ENCODE measurements at regions not wholly inside any gene's neighbourhood (a gene's known extent, or its start where the extent isn't known, plus 50 kb on each side); places are given as distances from the start of the nearest gene placed in this dataset.

DNA sequence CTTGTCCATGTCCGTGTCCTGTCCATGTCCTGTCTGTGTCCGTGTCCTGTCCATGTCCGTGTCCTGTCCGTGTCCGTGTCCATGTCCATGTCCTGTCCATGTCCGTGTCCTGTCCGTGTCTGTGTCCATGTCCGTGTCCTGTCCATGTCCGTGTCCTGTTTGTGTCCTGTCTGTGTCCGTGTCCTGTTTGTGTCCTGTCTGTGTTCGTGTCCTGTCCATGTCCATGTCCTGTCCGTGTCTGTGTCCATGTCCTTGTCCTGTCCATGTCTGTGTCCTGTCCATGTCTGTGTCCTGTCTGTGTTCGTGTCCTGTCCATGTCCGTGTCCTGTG is 55.0 kb upstream of the BHLHE23 start:
- Mint-ChIP-seq H3K4me3 (no peak overlapping the region), H3K27ac (no peak overlapping the region), H3K9me3 (peaks cover 2% of the 10 kb centered on the region), H3K27me3 (ENCODE audit: insufficient read depth) (no peaks in the 10 kb centered on the region), H3K36me3 (ENCODE audit: low read depth) (no peaks in the 10 kb centered on the region), H3K4me1 (no peaks in the 10 kb centered on the region)
- Histone ChIP-seq H3K4me1 (ENCODE audit: control insufficient read depth, insufficient read depth, low read length) (no peaks in the 10 kb centered on the region), H3K27me3 (ENCODE audit: control insufficient read depth, insufficient read depth, low read length, poor library complexity, severe bottlenecking) (peaks cover 10% of the 10 kb centered on the region), H3K36me3 (ENCODE audit: control insufficient read depth, insufficient read depth, low read length) (no peaks in the 10 kb centered on the region), H3K9me3 (ENCODE audit: control insufficient read depth, low read length) (peaks cover 11% of the 10 kb centered on the region), H3K9ac (ENCODE audit: extremely low read depth, low read length, poor library complexity, severe bottlenecking) (no peak overlapping the region), H3K27ac (ENCODE audit: low read depth, low read length) (no peak overlapping the region), H3K4me3 (ENCODE audit: low read length) (no peak overlapping the region)
- TF ChIP-seq CTCF (conservative IDR thresholded peaks at IDR 0.05), result no peak
- DNase-seq, result peak; percentile 20
- WGBS, 2 experiments (ENCODE audit: insufficient coverage in 1 of 2, insufficient read length in 1 of 2), result 94 to 97% methylated on average over 14 of the region's 14 CpGs

DNA sequence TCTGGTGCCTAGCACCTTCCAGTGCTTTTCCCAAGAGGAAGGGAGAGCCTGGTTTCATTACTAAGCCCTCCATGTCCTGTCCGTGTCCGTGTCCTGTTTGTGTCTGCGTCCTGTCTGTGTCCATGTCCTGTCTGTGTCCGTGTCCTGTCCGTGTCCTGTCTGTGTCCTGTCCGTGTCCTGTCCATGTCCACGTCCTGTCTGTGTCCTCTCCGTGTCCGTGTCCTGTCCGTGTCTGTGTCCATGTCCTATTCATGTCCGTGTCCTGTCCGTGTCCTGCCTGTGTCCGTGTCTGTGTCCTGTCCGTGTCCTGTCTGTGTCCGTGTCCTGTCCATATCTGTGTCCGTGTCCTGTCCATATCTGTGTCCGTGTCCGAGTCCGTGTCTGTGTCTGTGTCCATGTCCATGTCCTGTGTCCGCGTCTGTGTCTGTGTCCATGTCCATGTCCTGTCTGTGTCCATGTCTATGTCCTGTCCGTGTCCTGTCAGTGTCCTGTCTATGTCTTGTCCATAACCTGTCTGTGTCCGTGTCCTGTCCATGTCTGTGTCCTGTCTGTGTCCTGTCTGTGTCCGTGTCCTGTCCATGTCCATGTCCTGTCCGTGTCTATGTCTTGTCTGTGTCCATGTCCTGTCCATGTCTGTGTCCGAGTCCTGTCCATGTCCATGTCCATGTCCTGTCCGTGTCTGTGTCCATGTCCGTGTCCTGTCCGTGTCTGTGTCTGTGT is 54.4 kb upstream of the BHLHE23 start:
- Mint-ChIP-seq H3K27ac (no peak overlapping the region), H3K36me3 (ENCODE audit: low read depth) (no peaks in the 10 kb centered on the region), H3K4me1 (no peaks in the 10 kb centered on the region), H3K9me3 (peaks cover 2% of the 10 kb centered on the region), H3K27me3 (ENCODE audit: insufficient read depth) (no peaks in the 10 kb centered on the region), H3K4me3 (no peak overlapping the region)
- 91 to 93% methylated on average over 29 of the region's 29 CpGs for WGBS, 2 experiments (ENCODE audit: insufficient coverage in 1 of 2, insufficient read length in 1 of 2)
- Histone ChIP-seq H3K27me3 (ENCODE audit: control insufficient read depth, insufficient read depth, low read length, poor library complexity, severe bottlenecking) (peaks cover 10% of the 10 kb centered on the region), H3K9me3 (ENCODE audit: control insufficient read depth, low read length) (peaks cover 11% of the 10 kb centered on the region), H3K9ac (ENCODE audit: extremely low read depth, low read length, poor library complexity, severe bottlenecking) (no peak overlapping the region), H3K4me3 (ENCODE audit: low read length) (no peak overlapping the region), H3K27ac (ENCODE audit: low read depth, low read length) (no peak overlapping the region), H3K4me1 (ENCODE audit: control insufficient read depth, insufficient read depth, low read length) (no peaks in the 10 kb centered on the region), H3K36me3 (ENCODE audit: control insufficient read depth, insufficient read depth, low read length) (no peaks in the 10 kb centered on the region)
- peak; percentile 30 for DNase-seq
- TF ChIP-seq CTCF (conservative IDR thresholded peaks at IDR 0.05), result no peak

DNA sequence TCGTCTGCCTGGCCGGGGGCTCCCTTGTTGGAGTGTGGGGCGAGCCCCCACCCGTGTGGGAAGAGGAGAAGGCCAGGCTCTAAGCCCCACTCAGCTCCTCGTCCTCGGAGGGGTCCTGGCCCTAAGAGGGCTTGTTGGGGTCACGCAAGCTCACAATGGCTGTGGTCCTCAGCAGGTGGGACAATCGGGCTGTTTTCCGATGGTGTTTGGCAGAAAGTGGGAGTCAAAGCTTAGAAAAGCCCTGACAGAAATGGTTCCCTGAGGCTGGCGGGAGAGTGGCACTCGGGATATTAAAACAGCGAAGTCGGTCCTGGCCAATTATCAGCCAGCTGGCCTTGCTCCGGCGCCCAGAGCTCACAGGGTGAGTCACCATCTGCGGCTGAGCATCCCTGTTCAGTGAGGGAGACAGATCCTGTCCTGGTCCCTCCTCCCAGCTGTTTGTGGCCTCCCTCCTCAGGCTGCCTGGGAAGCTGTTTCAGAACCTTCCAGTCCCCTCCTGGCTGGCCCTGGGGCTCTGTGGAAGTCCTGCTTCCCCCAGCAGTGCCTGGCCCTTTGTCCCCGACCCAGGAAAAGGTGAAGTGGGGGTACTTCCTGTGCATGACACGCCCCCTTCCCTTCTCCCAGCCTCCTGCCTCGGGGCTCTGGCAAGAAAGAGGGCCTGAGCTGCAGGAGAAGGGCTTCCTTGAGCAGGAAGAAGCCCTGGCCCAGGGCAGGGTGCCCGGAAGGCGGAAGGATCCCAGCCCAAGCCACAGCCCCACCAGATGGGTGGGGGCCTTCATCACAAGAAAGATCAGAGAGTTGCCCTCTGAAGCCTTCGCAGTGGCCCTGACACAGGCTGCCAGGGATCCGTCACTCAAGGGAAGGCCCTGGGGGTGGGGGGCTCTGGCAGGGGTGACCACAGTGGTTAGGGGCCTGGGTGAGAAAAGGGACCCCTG is 53.6 kb upstream of the BHLHE23 start:
- no peak overlapping the region for H3K9ac ChIP-seq (ENCODE audit: extremely low read depth, low read length, poor library complexity, severe bottlenecking)
- DNase-seq, result peak; percentile 49
- peaks cover 11% of the 10 kb centered on the region for H3K9me3 ChIP-seq (ENCODE audit: control insufficient read depth, low read length)
- WGBS, 2 experiments (ENCODE audit: insufficient coverage in 1 of 2, insufficient read length in 1 of 2), result 81 to 83% methylated on average over 9 to 23 of the region's 23 CpGs
- no peaks in the 10 kb centered on the region for H3K4me1 Mint-ChIP-seq
- H3K36me3 ChIP-seq (ENCODE audit: control insufficient read depth, insufficient read depth, low read length), result no peaks in the 10 kb centered on the region
- peaks cover 2% of the 10 kb centered on the region for H3K9me3 Mint-ChIP-seq
- H3K4me3 ChIP-seq (ENCODE audit: low read length), result no peak overlapping the region
- H3K4me1 ChIP-seq (ENCODE audit: control insufficient read depth, insufficient read depth, low read length), result no peaks in the 10 kb centered on the region
- no peak overlapping the region for H3K27ac Mint-ChIP-seq
- no peaks in the 10 kb centered on the region for H3K27me3 Mint-ChIP-seq (ENCODE audit: insufficient read depth)
- H3K27ac ChIP-seq (ENCODE audit: low read depth, low read length), result peak overlapping the region; percentile 82
- H3K36me3 Mint-ChIP-seq (ENCODE audit: low read depth), result no peaks in the 10 kb centered on the region
- H3K4me3 Mint-ChIP-seq, result no peak overlapping the region
- no peak for TF ChIP-seq CTCF (conservative IDR thresholded peaks at IDR 0.05)
- peaks cover 10% of the 10 kb centered on the region for H3K27me3 ChIP-seq (ENCODE audit: control insufficient read depth, insufficient read depth, low read length, poor library complexity, severe bottlenecking)
